ENCODE measurements at regions not wholly inside any gene's neighbourhood (a gene's known extent, or its start where the extent isn't known, plus 50 kb on each side); places are given as distances from the start of the nearest gene placed in this dataset.

DNA sequence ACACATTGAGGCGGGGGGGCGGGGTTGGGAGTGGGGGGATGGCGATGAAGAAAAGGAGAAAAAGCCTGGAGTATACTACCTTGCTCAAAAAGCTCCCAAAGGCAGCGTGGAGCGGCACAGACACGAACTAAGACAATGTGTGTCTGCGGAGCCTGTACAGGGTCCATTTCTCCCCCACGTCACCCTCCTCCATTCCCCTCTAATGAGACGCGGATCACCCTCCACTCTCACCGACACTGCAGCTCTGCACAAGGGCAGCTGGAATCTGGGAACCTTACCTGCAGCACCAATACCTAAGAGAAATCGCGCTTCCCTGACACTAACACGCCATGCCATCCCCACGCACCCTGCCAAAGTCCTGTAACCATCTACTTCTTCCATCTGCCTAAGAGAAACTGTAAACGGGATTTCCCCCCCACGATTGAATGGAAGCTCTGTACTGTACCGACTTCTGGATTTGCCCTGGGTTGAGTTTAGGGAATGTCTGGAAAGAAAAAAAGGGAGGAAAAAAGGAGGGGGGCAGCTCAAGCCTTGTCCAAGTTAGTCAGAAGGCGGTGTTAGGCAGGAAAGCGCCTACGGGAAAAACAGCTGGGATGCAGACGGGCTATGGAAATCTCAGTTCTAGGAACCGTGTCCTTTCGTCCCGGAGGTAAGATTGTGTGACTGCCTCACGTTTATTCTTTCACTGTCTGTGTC lies 125.7 kb upstream of the C11orf58 start:
- no peak for TF ChIP-seq EZH2 (IDR thresholded peaks at IDR 0.05; ENCODE audit: borderline replicate concordance, low read length)
- TF ChIP-seq, protein P1, sequence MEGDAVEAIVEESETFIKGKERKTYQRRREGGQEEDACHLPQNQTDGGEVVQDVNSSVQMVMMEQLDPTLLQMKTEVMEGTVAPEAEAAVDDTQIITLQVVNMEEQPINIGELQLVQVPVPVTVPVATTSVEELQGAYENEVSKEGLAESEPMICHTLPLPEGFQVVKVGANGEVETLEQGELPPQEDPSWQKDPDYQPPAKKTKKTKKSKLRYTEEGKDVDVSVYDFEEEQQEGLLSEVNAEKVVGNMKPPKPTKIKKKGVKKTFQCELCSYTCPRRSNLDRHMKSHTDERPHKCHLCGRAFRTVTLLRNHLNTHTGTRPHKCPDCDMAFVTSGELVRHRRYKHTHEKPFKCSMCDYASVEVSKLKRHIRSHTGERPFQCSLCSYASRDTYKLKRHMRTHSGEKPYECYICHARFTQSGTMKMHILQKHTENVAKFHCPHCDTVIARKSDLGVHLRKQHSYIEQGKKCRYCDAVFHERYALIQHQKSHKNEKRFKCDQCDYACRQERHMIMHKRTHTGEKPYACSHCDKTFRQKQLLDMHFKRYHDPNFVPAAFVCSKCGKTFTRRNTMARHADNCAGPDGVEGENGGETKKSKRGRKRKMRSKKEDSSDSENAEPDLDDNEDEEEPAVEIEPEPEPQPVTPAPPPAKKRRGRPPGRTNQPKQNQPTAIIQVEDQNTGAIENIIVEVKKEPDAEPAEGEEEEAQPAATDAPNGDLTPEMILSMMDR (IDR thresholded peaks at IDR 0.05; ENCODE audit: low read length), result no peak
- no peaks in the 10 kb centered on the region for H3K36me3 ChIP-seq (ENCODE audit: insufficient read depth, low read length)
- H3K4me2 ChIP-seq (ENCODE audit: low read length), result no peak overlapping the region
- H3K79me2 ChIP-seq (ENCODE audit: insufficient read depth, low read length), result no peaks in the 10 kb centered on the region
- H3K9me3 ChIP-seq (ENCODE audit: low read length), result no peaks in the 10 kb centered on the region
- H3K9ac ChIP-seq (ENCODE audit: low read length), result no peak overlapping the region
- H3K27ac ChIP-seq (ENCODE audit: low read depth, low read length, poor library complexity, severe bottlenecking), result no peak overlapping the region
- no peaks in the 10 kb centered on the region for H3K27me3 ChIP-seq (ENCODE audit: insufficient read depth, low read length)
- H3K4me3 ChIP-seq (ENCODE audit: low read depth, low read length, poor library complexity, severe bottlenecking), result no peak overlapping the region
- H2AFZ ChIP-seq (ENCODE audit: low read length), result no peak overlapping the region
- no peaks in the 10 kb centered on the region for H4K20me1 ChIP-seq (ENCODE audit: insufficient read depth, low read length)
- no peaks in the 10 kb centered on the region for H3K4me1 ChIP-seq (ENCODE audit: insufficient read depth, low read length, severe bottlenecking)
- H3F3A ChIP-seq (ENCODE audit: insufficient read depth, low read length), result no peaks in the 10 kb centered on the region
- H3K9me2 ChIP-seq (ENCODE audit: low read depth, low read length), result no peaks in the 10 kb centered on the region

DNA sequence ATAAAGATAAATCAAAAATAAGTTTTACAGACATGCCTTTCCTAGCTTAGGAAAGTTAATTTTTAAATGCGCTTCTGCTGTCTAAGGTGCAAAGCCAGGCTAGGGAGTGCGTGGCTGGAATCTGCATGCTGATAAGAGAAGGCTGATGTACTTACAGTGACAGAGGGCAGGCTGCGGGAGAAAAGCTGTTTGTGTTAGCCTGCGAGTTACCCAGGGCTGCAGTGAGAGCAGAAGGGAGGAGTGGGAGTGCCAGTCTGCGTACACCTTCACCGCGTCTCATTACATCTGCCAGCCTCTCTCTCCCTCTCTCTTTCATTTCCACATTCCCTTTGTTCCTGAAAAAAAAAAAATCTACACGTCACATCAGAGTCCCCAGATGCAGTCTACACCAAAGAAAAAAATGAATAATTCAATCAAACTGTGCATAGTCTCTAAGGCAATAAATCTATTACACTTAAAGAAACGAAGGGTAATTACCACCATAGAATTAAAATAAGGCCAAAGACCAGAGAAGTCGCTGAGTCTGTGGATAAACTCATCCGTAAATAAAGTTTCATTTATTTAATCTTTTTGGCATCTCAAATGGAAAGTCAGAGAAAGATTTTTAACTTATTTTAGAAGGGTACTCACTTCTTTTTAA lies 126.4 kb upstream of the C11orf58 start:
- no peak overlapping the region for H3K4me3 ChIP-seq (ENCODE audit: low read depth, low read length, poor library complexity, severe bottlenecking)
- no peak overlapping the region for H3K9ac ChIP-seq (ENCODE audit: low read length)
- no peak overlapping the region for H2AFZ ChIP-seq (ENCODE audit: low read length)
- TF ChIP-seq, protein P1 (IDR thresholded peaks at IDR 0.05; ENCODE audit: low read length), result no peak
- no peak for TF ChIP-seq EZH2 (IDR thresholded peaks at IDR 0.05; ENCODE audit: borderline replicate concordance, low read length)
- H4K20me1 ChIP-seq (ENCODE audit: insufficient read depth, low read length), result no peaks in the 10 kb centered on the region
- H3K36me3 ChIP-seq (ENCODE audit: insufficient read depth, low read length), result no peaks in the 10 kb centered on the region
- no peak overlapping the region for H3K27ac ChIP-seq (ENCODE audit: low read depth, low read length, poor library complexity, severe bottlenecking)
- no peaks in the 10 kb centered on the region for H3K4me1 ChIP-seq (ENCODE audit: insufficient read depth, low read length, severe bottlenecking)
- H3K79me2 ChIP-seq (ENCODE audit: insufficient read depth, low read length), result no peaks in the 10 kb centered on the region
- no peaks in the 10 kb centered on the region for H3K9me3 ChIP-seq (ENCODE audit: low read length)
- no peaks in the 10 kb centered on the region for H3K9me2 ChIP-seq (ENCODE audit: low read depth, low read length)
- no peaks in the 10 kb centered on the region for H3F3A ChIP-seq (ENCODE audit: insufficient read depth, low read length)
- H3K27me3 ChIP-seq (ENCODE audit: insufficient read depth, low read length), result no peaks in the 10 kb centered on the region
- H3K4me2 ChIP-seq (ENCODE audit: low read length), result no peak overlapping the region

DNA sequence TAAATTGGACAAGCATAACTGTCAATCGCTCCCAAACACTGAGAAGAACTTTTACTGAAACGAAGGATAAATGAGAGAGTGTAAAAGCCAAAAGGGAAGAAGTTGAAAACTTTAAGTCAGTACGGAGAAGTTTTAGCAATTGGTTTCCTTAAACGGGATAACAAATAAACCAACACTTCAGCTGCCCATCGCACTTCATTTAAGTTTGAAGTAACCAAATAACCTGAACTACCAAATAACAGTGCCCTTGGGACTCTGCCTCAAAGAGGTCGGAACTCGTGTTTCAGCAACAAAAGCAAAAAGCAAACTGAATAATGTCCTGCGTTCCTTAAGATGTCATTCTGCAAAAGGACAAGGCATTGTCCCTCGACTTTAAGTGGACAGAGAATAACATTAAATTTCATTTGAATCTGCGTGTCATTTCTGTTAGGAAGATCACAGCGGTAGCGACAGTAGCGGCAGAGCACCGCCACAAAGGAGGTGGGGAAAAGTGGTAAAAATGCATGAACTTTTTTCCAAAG lies 127.0 kb upstream of the C11orf58 start:
- H3K27me3 ChIP-seq (ENCODE audit: insufficient read depth, low read length), result no peaks in the 10 kb centered on the region

More for the DNA sequence above, 127.0 kb upstream of the C11orf58 start:
- Histone ChIP-seq H3F3A (ENCODE audit: insufficient read depth, low read length) (no peaks in the 10 kb centered on the region), H3K79me2 (ENCODE audit: insufficient read depth, low read length) (no peaks in the 10 kb centered on the region), H3K4me2 (ENCODE audit: low read length) (no peak overlapping the region), H3K9me2 (ENCODE audit: low read depth, low read length) (no peaks in the 10 kb centered on the region), H3K36me3 (ENCODE audit: insufficient read depth, low read length) (no peaks in the 10 kb centered on the region), H2AFZ (ENCODE audit: low read length) (no peak overlapping the region), H3K27ac (ENCODE audit: low read depth, low read length, poor library complexity, severe bottlenecking) (no peak overlapping the region), H3K9me3 (ENCODE audit: low read length) (no peaks in the 10 kb centered on the region), H3K4me3 (ENCODE audit: low read depth, low read length, poor library complexity, severe bottlenecking) (no peak overlapping the region), H3K4me1 (ENCODE audit: insufficient read depth, low read length, severe bottlenecking) (no peaks in the 10 kb centered on the region), H4K20me1 (ENCODE audit: insufficient read depth, low read length) (no peaks in the 10 kb centered on the region), H3K9ac (ENCODE audit: low read length) (no peak overlapping the region)
- TF ChIP-seq, protein P1 (IDR thresholded peaks at IDR 0.05; ENCODE audit: low read length), result no peak
- no peak for TF ChIP-seq EZH2 (IDR thresholded peaks at IDR 0.05; ENCODE audit: borderline replicate concordance, low read length)

Measured in OCI-LY1 (cell line).